GM04503 (cell line): ENCODE measurements at regions not wholly inside any gene's neighbourhood (a gene's known extent, or its start where the extent isn't known, plus 50 kb on each side); places are given as distances from the start of the nearest gene placed in this dataset.
"Not testable (repeated sequence)": the region's sequence is repeated elsewhere in the genome, so short reads cannot be mapped to it uniquely, and the experiment has no call there.

Experiments
- DNase-seq: peaks from one replicate; pipeline ENCODE4 v3.0.0-alpha.2; 2012; ENCODE audit warnings: low read depth

DNA sequence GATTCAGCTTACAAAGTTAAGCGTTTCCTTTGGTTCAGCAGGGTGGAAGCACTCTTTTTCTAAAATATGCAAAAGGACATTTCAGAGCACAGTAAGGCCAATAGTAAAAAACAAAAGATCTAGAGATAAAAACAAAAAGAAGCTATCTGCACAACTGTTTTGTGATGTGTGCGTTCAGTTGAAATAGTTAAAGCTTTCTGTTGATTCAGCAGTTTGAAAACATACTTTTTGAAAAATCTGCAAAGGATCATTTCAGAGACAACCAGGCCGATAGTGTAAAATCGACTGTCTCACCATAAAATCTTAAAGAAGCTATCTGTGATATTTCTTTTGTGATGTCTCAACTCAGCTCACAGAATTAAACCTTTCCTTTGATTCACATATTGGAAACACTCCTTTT, 300.0 kb upstream of the ALG10B start:
- DNase-seq, result no peak

DNA sequence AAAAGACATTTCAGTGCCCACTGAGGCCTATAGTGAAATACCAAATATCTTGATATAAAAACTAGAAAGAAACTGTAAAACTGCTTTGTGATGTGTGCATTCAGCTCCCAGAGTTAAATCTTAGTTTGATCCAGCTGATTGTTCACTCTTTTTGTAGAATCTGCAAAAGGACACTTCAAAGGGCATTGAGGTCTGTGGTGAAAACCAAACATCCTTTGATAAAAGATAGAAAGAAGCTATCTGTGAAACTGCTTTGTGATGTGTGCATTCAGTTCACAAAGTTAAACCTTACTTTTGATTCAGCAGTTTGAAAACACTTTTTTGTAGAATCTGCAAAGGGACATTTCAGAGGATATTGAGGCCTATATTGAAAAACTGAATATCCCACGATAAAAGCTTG, 290.7 kb upstream of the ALG10B start:
- DNase-seq, result no peak

DNA sequence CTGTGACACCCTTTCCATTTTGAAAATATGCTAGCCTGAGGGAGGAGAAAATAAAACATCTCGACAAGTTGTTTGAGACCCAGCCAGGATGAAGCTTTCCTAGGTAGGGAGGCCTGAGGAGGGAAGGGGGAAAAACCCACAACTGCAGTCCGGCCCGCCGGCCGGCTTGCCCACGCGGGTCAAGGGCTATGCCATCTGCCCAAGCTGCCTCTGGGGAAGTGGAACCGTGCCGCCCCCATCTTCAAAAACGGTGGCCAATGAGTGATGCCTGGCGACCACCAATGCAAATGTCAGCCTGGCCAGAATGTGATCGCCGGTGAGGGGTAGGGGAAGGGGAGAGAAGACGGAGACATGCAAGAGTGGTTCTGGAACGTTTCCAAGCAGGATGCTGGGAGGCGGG, 263.5 kb upstream of the ALG10B start:
- DNase-seq, result no peak

DNA sequence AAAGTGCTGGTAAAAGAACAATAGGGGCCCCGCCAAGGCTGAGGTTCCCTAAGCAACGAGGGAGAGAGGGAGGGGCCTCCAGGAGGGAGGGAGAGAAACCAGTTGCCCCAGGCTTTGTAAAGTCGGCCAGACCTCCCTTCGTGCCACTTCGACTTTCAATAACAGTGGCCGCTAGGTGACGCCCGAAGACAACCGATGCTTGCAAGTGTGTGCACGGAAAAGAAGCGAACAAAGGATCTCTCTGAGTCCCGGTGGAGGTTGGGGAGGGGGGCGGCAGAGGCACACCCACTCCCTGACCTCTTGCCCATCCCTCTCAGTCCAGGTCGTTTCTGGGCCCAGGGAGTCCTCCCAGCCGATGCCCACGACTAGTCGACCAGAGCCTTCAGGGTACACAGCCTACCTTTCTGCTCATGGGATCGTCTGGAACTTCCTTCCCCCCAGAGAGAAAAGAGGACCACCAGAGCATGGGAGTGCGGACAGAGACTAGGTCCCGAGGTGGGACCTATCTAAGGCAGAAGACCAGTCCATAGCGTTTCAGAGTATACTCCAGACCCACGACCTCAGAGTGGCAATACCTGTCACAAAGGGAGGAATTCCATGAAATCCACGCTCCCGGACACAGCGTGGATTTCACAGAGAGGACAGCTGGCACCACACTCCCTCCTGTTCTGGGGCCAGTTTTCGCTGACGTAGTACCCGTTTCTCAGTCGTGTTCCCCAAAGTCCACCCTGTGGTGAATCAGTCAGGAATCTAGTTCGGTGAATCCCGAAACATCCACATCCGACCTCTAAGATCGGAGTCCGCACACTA, 262.7 kb upstream of the ALG10B start:
- no peak for DNase-seq

DNA sequence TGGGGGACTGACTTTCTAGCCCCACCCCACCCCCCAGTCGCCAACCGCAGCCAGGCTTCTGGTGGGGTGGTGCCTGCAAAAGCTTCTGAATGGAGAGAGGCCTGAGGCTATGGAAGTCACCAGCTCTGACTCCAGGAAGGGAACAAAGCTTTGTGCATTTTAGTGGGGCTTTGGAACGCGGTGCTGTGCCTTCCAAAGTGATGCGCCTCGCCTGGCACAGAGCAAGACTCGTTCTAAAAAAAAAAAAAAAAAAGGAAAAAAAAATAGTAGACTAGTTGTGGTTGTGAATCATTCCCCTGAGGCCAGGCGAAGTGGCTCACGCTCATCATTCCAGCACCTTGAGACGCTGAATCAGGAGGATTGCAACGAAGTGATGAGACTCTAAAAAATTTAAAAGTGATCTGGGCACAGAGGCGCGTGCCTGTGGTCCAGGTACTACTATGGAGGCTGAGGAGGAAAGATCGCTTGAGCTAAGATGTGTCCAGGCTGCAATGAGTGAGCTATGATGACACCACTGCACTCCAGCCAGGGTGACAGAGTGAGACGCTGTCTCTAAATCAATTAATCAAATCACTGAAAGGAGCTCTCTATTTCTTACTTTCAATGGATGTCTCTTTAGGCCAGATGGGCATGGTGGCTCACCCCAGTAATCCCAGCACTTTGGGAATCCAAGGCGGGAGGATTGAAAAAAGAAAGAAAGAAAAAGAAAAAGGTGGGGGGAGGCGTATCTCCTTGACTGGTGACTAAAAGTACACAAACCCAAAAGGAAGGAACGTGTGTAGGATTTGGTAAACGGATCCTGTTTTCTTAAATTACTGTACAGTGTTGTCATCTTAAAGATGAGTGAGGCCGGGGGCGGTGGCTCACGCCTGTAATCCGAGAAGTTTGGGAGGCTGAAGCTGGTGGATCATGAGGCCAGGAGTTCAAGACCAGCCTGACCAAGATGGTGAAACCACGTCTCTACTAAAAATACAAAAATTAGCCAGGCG, 259.6 kb upstream of the ALG10B start:
- no peak for DNase-seq

DNA sequence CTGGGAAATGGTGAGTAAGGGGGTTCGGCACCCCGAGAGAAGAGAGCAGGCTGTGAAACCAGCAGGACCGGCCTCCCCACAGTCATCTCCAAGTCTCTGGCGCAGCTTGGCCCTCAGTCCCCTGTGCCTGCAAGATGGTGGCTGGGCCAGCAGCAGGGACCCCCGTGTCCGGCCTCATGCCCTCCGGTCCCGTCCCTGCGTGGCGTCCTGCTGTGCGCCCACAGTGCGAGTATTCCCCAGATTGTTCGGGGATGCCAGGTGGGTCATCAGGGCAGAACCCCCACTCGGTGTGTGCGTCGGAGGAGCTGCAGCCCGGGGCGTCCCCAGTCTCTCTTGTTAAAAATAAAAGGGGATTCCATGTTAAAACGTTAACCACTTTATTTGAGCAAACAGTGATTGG, 216.9 kb upstream of the ALG10B start:
- DNase-seq, result no peak

DNA sequence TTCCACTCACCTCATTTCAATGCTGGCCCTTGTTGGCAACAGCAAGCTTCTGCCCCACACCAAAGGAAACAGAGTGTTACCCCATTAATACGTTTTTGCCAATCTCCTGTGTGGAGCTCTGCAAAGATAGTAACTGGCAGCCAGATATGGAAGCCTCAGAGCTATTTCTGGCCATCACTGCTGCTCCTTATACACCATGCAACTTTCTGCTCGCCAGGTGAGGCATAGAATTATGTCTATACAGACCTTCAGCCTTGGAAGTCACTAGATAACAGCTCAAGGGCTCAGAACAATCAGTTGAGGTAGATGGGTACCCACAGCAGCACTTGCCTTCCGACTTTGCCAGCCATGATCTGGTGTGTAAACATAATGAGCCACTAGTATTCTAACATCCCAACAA, 214.8 kb upstream of the ALG10B start:
- no peak for DNase-seq

DNA sequence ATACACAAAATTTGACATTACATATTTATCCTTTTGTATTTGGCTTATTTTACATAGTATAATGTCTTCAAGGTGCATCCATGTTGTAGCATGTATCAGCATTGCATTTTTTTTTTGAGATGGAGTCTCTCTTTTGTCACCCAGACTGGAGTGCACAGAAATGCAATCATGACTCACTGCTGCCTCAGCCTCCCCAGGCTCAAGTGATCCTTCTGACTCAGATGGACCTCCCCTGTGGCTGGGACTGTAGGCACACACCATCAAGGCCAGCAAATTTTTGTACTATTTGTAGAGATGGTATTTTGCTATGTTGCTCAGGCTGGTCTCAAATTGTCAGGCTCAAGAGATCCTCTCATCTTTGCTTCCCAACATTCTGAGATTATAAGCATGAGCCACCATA, 214.4 kb upstream of the ALG10B start:
- no peak for DNase-seq

- no peak for DNase-seq
Measured at GRCh38 chr12:38110026-38110699, 206.4 kb upstream of the ALG10B start.

DNA sequence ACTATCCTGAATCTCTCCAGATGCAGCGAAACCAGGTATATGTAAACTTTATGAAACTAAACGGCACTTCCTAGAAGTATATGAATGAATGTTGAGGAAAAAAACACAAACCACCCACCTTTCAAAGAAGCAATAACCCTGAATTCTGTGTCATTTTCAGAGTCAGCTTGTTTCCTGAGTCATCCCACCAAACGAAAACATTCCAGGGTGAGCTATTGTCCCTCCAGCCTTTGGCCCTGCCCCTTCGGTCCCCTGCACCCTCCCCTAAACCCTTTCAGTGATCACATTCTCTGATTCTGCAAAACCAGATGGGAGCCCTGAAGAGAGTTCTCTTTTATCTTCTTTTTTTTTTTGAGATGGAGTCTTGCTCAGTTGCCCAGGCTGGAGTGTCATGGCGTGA, 202.6 kb upstream of the ALG10B start:
- DNase-seq, result no peak

GRCh38 chr12:38116968-38117367, 199.6 kb upstream of the ALG10B start:
- no peak for DNase-seq

GRCh38 chr12:38118632-38119031, 197.9 kb upstream of the ALG10B start:
- no peak for DNase-seq

DNA sequence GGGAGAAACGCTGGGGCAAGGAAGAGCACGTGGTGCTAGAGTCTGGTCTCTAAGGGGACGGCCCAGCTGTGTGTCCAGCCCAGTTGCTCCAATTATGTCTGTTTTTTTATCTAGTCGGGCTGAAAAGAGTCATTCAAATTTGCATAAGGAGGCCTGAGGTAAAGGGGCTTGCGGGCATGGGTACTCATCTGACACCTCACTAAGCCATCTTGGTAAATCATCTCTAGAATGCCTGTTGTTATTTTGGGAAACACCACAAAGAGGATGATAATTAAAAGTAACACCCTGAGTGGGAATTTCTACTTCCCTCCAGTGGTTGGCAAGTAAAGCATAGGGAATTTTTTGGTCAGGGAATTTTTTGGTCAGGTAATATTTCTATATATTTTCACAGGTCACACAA, 196.1 kb upstream of the ALG10B start:
- no peak for DNase-seq

DNA sequence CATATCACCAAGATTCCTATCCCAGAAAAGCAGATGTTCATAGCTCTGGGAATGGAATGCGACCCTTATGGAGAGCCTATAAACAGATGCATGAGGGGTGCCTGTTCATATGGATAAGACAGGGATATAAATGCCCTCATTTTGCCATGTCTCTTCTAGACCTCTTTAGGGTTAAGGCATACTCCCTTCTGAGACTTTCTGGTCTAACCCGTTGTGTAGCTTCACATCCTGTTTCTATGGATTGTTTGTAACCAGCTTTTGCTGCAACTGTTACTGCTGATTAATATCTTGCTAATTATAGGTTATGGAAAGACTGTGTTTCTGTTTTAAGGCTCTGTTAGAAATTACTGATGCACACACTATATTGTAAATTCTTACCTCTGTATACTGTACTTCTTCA, 193.5 kb upstream of the ALG10B start:
- not testable (repeated sequence) for DNase-seq

DNA sequence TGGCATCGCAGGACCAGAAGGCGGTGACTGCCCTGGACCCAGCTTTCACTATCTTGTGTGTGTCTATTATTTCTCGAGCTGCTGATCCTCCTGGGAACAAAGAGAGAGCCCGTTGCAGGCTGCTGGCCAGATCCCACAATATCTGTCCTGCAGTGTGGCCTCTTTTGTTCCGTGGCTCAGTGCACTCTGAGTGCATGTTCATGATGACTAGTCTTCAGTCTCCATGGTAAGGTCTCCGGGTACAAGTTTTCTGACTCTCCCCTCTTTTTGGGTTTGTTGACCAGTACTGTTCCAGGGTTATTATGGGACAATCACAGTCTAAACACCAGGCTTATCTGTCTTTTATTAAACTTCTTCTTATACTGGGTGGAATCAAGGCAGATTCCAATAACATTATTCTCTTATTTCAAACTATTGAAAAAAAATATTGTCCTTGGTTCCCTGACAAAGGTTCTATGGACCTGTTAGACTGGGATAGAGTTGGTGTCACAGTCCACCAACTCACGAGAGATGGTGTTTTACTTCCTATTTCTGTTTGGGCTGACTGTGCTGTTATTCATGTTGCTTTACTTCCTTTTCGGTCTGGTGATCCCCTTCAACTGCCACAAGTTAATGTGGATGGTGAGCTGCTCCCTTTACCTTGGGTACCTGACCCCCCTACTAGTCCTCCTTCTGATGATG, 192.9 kb upstream of the ALG10B start:
- no peak for DNase-seq

DNA sequence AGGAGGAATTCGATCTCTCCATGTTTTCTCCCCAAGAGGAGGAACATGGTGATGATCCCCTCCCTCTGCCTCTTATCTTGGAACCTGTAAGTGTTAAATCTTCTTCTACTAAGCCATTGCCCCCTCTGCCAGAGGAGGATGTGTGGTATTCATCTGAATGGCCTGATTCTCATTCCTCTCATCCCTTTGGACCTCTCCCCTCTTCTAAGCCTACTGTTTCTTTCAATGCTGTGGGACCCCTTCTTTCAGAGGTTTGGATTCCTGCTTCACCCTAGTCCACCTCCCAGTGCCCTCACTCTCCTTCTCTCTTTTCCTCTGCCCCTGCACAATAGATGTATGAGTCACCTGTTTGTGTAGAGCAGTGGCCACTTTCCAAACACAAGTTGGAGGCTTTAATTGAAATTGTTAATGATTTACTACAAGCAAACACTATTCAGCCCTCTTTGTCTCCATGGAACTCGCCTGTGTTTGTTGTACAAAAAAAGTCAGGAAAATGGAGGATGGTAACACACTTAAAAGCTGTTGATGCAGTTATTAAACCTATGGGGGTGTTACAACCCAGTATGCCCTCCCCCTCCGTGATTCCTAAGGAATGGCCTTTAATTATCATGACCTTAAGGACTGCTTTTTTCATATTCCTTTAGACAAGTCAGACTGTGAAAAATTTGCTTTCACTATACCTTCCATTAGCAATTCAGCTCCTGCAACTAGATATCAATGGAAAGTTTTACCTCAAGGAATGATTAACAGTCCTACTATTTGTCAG, 192.1 kb upstream of the ALG10B start:
- DNase-seq, result no peak

DNA sequence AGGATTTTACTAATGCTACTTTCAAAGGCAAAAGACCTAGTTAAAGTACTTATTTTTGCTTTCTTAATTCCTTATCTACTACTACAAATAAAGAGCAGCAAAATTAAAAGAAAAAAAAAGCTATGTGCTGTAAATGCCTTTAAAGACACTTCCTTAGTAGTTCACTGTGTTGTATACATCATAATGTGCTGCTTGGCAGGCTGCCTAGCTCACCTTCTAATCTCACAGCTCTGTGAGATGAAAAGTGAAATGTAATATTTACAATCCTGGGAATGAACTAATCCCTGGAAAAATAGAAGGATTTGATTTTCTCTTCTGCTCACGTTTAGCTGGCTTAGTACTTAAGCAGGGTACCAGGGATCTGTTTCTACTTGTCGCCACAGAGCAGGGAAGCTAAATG, 184.4 kb upstream of the ALG10B start:
- no peak for DNase-seq

GRCh38 chr12:38137287-38137686, 179.3 kb upstream of the ALG10B start:
- DNase-seq, result no peak

DNA sequence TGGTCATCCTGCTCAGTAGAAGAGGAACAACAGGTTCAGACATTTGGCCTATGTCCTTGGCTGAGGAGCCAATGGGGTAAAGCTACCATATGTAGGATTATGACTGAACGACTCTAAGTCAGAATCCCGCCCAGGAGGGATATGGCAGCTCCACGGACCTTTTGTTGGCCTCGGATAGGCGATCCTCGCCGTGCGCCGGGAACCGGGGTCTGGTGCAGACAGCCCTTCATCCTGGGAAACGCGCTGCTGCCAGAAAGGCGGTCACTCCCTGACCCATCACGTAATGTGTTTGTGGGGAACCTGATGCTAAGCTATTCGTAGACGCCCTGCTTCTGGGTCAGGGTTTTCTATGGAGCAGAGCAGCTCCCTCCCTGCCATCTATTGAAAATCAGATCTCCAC, 178.9 kb upstream of the ALG10B start:
- no peak for DNase-seq

DNA sequence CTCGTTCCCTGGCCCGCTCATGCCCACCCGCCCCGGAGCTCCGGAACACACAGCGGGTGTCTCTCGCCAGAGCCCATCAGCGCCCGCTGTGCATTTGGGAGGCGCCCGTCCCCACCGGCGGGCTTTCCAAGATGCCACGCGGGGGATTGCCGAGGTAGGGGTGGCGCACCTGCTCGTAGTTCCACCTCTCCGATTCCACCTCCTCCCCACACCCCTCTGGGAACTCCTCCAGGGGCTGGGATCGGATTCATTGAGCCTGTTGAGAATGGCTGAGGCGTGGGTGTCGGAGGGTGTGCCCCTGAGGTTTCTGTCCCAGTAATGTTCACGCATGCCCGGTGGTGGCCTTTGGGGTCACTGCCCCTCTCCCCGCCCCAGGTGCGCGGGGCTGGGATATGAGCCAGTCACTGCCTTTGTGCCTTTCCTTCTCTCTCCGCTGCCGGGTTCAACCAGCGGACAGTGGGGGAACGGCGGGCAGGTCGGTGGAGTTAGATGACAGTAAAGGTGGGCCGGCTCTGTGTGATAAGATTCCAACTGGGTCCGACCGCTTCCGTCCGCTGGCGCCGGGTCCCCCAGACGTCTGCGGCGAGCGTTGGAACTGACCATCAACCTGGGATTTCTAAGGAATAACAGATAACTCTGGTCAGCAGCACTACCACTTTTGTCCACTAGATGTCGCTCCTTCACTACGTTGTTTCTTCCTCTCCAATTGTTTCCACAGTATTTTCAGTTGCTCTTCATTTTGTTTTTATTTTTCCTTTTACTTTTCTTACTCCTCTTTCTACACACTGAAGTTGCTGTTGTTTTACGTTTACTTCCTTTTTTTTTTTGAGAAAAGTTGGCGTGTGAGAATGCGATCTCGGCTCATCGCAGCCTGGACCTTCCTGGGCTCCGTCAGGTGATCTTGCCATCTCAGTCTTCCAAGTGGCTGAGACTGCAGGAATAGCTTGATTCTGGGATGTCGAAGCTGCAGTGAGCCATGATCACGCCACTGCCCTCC, 178.1 kb upstream of the ALG10B start:
- DNase-seq, result peak; percentile 14
